ENCODE measurements at regions not wholly inside any gene's neighbourhood (a gene's known extent, or its start where the extent isn't known, plus 50 kb on each side); places are given as distances from the start of the nearest gene placed in this dataset.

DNA sequence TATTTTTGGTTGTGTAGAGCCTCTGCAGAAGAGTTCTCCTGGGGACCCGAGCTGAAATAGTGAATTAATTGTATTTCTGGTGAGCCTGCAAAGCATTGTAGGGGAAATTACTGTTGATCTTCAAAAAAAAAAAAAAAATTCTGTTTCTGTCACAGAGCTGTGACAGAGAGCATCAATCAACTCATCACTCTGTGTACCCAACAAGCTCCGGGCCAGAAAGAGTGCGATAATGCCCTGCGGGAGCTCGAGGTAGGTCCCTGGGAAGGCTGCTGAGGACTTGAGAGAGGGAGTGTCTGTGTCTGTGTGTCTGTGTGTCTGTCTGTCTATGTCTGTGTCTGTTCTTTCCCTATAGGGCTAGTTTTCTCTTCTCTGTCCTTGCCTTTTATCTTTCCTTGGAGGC lies 294.4 kb upstream of the TPM1 start:
- no peak for TF ChIP-seq POLR2A (IDR thresholded peaks at IDR 0.05)
- TF ChIP-seq, protein P1, sequence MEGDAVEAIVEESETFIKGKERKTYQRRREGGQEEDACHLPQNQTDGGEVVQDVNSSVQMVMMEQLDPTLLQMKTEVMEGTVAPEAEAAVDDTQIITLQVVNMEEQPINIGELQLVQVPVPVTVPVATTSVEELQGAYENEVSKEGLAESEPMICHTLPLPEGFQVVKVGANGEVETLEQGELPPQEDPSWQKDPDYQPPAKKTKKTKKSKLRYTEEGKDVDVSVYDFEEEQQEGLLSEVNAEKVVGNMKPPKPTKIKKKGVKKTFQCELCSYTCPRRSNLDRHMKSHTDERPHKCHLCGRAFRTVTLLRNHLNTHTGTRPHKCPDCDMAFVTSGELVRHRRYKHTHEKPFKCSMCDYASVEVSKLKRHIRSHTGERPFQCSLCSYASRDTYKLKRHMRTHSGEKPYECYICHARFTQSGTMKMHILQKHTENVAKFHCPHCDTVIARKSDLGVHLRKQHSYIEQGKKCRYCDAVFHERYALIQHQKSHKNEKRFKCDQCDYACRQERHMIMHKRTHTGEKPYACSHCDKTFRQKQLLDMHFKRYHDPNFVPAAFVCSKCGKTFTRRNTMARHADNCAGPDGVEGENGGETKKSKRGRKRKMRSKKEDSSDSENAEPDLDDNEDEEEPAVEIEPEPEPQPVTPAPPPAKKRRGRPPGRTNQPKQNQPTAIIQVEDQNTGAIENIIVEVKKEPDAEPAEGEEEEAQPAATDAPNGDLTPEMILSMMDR (IDR thresholded peaks at IDR 0.05), result no peak
- ATAC-seq, result no peak
- 59% methylated on average over 5 of the region's 5 CpGs for WGBS (ENCODE audit: insufficient coverage, low coverage, low lambda C conversion rate, missing lambda C conversion rate)
- intact Hi-C loops (cut with DNase I), result no loop called here
- peaks cover 0 to 3% (median 0%) of the 10 kb centered on the region in 4 donors for H3K4me1 ChIP-seq
- H3K27me3 ChIP-seq, result no peaks in the 10 kb centered on the region
- H3K4me3 ChIP-seq, result no peak overlapping the region
- no peak overlapping the region for H3K27ac ChIP-seq
- H3K36me3 ChIP-seq, result no peaks in the 10 kb centered on the region
- no peak for DNase-seq
- H3K9me3 ChIP-seq, result no peaks in the 10 kb centered on the region

DNA sequence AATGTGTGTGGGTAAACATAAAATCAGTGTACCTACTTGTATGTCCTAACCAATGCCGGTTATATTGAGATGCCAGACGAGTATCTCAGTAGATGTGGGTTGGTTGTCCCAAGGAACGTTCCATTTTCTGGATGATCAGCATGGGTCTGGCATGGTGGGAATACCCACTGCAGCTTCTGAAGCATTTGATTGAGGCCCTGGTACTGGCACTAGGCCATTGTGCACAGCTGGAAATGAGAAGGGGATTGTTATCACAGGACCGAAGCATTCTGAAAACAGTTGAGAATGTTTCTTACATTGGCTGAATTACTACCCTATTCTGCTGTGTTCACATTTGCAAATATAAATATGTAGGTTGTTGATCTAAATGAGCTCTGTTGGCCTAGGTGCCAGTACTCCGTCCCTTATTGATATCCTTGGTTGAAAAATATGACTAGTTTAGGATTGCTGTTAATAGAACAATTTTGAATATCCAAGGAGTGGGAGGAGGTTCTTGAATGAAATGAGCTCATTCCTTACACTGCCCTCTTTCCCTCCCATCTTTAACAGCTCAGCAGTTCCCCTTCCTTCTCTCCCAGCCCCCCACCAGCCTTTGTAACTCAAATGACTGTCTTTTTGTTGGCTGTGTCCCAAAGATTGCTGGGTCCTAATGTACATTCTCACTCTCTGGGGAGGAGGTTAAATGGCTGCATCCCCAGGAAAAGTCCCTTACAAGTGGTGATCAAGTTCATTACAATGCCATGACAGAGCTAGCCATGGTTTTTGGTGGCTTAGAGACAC lies 293.3 kb upstream of the TPM1 start:
- H3K36me3 ChIP-seq, result no peaks in the 10 kb centered on the region
- DNase-seq, result no peak
- intact Hi-C loops (cut with DNase I), result no loop called here
- ATAC-seq, result no peak
- no peaks in the 10 kb centered on the region for H3K9me3 ChIP-seq
- no peak overlapping the region for H3K4me3 ChIP-seq
- TF ChIP-seq POLR2A (IDR thresholded peaks at IDR 0.05), result no peak
- TF ChIP-seq, protein P1 (IDR thresholded peaks at IDR 0.05), result no peak
- WGBS (ENCODE audit: insufficient coverage, low coverage, low lambda C conversion rate, missing lambda C conversion rate), result 88% methylated on average over 4 of the region's 5 CpGs
- H3K27me3 ChIP-seq, result no peaks in the 10 kb centered on the region
- H3K4me1 ChIP-seq, result peaks cover 0 to 3% (median 0%) of the 10 kb centered on the region in 4 donors
- no peak overlapping the region for H3K27ac ChIP-seq

DNA sequence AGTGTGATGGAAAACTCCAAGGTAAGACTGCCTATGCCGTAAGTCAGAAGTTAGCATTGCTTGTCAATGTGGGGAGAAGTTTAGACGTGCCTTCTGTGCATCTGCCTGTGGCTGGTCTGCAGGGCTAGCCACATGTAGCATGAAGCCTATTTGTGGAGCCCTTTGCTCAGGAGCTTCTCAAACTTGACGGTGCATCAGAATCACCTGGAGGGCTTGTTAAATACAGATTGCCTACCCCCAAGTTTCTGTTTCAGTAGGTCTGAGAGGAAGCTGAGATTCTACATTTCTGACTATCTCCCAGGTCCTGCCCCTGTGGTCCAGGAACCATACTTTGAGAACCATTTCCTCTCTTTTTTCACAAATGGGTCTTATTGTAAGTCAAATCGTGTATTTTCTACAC lies 292.1 kb upstream of the TPM1 start:
- ATAC-seq, result no peak
- Histone ChIP-seq H3K36me3 (no peaks in the 10 kb centered on the region), H3K27ac (no peak overlapping the region), H3K4me3 (no peak overlapping the region), H3K9me3 (no peaks in the 10 kb centered on the region), H3K4me1 (peaks cover 0 to 3% (median 0%) of the 10 kb centered on the region in 4 donors), H3K27me3 (no peaks in the 10 kb centered on the region)
- intact Hi-C loops (cut with DNase I), result no loop called here
- 90% methylated on average over 4 of the region's 4 CpGs for WGBS (ENCODE audit: insufficient coverage, low coverage, low lambda C conversion rate, missing lambda C conversion rate)
- no peak for DNase-seq
- no peak for TF ChIP-seq POLR2A (IDR thresholded peaks at IDR 0.05)
- TF ChIP-seq, protein P1 (IDR thresholded peaks at IDR 0.05), result no peak

DNA sequence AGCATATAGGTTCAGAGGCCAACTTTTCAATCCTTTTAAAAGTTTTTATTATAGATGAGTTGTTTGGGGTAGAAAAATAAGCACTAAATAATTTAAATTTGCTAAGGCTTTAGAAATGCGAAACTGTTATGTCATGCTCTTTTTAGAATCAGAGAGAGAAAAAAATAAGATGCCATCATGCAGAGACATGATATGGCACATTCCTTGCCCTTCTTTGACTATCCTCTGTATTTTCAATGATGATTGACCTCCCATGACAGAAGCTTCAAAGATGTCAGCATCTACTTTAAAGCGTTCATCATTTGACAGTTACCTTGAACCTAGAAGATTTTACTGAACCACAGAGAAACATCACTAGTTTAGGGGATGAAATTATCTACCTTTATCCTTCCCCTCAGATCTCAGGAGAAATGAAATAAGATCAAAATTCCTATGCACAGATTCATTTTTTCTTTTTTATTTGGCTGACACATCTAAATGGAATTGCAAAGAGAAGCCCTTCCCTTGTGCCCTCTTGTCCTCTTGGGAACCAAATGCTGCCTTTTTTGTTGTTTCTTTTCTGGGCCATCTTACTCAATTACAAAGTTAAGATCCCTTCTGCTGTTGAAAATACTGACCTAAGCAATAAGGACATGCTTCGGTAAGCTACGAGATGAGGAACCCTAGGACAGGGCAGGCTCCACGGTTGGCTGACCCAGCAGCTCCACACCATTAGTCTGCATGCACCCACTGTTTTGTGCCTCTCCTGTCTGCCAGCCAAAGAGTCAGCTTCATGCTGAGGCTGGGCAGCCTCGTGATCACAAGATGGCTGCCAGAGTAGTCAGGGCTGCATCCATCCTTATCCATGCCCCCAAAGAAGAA lies 289.7 kb upstream of the TPM1 start:
- DNase-seq (no peak), ATAC-seq (peak in 3 of 4 donors; percentile 46 to 65 (median 50))
- no peaks in the 10 kb centered on the region for H3K9me3 ChIP-seq
- H3K27me3 ChIP-seq, result no peaks in the 10 kb centered on the region
- H3K4me1 ChIP-seq, result peaks cover 0 to 6% (median 0%) of the 10 kb centered on the region in 4 donors
- no peak overlapping the region for H3K27ac ChIP-seq
- H3K36me3 ChIP-seq, result no peaks in the 10 kb centered on the region
- WGBS (ENCODE audit: insufficient coverage, low coverage, low lambda C conversion rate, missing lambda C conversion rate), result 96% methylated on average over 6 of the region's 6 CpGs
- no peak overlapping the region for H3K4me3 ChIP-seq
- intact Hi-C loops (cut with DNase I), result no loop called here
- TF ChIP-seq POLR2A (IDR thresholded peaks at IDR 0.05), result no peak
- TF ChIP-seq, protein P1 (IDR thresholded peaks at IDR 0.05), result no peak
